Activated effector memory CD4-positive, alpha-beta T cell treated with Interleukin-2 at 50 U/mL for 16 hours (primary cell): ENCODE measurements at regions not wholly inside any gene's neighbourhood (a gene's known extent, or its start where the extent isn't known, plus 50 kb on each side); places are given as distances from the start of the nearest gene placed in this dataset.

ENCODE experiments used
- DNase-seq: peaks from one replicate; pipeline ENCODE4 v3.0.0-alpha.2; 2020

DNA sequence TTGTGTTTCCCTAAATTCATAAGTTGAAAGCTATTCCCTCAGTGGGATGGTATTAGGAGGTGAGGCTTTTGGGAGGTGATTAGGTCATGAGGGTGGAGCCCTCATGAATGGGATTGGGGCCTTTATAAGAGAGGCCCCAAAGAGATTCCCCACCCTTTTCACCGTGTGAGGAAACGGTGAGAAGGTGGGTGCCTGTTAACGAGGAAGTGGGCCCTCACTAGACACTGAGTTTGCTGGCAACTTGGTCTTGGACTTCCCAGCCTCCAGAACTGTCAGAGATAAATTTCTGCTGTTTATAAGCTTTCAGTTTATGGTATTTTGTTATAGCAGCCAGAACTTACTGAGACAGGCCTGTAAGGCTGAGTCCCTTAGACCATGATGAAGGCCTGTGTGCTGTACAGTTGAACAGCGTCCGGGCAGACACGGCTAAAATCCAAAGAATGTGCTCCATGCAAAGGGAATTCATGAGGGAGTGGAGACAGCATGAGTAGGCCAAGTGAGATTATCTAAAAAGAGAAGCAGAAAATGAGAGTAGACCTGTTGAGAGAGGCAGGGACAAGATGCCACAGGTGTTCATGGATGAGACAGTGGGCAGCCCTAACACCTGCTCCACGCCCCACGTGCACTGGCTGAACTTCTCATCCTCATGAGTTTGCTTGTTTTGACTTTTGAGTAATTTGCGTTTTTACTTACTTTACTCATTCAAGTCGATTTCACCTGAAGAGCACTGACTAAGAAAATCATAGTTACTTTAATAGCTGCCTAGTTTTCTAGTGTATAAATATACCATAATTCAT lies 66.9 kb upstream of the SFMBT2 start:
- DNase-seq = no peak

DNA sequence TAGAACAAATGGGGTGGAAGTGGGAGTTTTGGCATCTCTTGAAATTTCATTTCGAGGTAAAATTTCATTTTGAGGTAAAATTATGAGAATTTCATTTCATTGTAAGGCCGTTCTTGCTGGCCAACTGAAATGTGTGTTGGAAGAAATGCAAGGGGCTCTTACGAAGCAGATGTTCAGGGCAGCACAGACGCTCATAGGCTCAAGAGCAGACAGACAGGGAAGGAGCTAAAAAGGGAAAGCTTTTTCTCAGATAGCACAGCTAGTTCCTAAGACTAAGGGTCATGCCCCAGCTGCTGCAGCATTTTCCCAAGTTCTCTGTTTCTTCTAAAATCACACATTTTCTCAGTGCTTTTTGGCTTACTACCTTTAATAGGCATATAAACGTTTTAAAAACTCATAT lies 65.1 kb upstream of the SFMBT2 start:
- no peak for DNase-seq

DNA sequence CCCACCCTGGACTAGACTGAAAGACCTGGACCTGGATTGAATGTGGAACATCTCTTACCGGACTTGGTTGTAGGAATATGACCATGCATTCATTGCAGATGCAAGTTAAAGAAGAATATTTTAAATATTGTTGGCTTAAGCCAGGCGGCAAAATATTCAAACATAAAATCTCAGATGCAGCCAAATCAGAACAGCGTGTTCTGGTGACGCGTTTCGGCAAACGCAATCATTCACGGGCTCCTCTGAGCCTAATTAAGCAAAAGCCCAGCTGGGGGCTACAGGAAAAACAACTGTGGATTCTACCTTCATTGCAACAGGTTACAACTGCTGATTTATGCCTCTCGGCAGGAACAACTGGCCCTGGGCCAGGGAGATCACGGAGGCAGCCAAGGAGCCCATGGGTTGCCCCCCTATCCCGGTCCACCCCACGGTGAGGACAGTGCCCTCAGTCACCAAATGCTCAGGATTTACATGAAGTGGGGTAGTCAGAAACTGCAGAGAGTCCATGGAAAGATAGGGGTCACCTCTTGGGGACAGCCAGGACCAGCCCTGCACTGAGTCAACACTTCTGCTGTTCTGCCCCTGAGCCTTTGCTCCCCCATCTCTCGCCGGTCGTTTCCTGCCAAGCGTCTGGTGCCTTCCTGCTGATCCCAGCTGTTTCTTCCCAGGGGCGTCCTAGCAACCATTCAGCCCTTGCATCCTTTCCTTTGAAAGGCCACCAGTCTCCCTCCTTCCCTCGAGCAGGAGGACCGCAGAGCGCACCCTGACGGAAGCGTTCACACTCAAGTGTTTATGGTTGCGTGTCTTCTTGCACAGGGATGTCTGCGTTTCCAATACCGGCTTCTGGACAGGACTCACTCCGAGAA lies 64.4 kb upstream of the SFMBT2 start:
- no peak for DNase-seq

DNA sequence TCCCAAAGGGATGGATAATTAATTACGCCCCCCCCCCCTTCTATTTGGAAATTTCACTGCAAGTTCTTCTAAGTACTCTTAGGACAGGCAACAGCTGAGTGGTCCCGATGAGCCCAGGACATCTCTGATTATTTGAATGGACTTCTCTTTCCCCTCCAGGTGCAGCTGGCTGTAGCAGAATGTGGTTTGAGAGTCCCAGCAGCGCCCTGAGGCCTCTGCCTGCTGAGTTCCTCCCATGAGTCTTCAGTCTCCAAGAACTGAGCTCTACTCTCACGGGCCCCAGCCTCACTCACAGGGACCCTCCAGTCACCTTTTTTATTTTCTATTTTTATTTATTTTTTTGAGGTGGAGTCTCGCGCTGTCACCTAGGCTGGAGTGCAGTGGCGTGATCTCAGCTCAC lies 63.6 kb upstream of the SFMBT2 start:
- DNase-seq = no peak

DNA sequence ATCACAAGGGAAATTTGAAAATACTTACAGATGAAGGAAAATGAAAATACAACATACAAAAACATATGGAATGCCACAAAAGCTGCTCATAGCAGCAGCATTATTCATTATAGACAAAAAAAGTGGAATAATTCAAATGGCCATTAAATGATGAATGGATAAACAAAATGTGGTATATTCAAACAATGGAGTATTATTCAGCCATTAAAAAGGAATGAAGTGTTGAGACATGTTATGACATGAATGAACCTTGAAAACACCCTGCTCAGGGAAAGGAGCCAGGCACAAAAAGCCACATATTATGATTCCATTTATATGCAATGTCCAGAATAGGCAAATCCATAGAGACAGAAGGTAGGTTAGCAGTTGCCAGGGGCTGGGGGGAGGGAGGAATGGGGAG lies 62.6 kb upstream of the SFMBT2 start:
- DNase-seq = no peak

DNA sequence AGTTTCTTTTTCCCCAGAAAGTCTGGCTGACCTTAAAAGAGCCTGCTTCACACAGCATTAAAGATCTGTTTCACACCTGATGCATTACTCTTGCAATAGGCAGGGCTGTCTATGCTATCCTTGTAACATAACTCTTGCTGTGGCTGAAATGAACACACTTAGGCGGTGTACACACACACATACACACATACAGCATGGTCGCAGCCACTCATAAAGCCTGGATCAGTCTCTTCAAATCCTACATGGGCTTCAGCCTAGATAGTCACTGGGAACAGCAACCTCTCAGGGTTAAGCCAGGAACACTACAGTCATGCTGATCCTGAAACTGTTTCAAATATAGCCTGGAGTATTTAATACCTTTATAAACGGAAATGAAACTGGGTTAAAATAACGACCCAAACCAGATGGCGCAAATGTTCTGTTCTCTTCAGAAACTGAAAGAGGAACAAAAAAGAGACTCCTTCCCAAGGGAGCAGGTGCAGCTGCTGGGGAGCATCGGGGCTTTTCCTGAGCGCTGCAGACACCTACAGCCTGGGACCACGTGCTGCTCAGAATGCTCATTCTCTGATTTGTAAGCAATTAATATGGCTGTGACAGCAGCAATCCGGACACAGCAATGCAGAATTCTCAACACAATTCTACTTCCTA lies 61.0 kb upstream of the SFMBT2 start:
- no peak for DNase-seq

DNA sequence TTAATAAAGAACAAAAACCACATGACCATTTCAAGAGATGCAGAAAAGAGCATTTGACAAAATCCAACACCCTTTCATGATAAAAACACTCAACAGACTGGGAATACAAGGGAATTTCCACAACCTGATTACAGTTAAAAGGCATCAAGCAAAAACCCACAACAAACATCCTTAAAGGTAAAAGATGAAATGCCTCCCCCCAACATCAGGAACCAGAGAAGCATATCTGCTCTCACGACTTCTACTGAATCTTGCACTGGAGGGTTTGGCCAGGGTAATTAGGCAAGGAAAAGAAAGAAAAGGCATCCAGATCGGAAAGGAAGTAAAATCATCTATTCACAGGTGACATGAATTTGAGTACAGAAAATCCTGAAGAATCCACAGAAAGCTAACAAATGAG lies 59.5 kb upstream of the SFMBT2 start:
- no peak for DNase-seq

DNA sequence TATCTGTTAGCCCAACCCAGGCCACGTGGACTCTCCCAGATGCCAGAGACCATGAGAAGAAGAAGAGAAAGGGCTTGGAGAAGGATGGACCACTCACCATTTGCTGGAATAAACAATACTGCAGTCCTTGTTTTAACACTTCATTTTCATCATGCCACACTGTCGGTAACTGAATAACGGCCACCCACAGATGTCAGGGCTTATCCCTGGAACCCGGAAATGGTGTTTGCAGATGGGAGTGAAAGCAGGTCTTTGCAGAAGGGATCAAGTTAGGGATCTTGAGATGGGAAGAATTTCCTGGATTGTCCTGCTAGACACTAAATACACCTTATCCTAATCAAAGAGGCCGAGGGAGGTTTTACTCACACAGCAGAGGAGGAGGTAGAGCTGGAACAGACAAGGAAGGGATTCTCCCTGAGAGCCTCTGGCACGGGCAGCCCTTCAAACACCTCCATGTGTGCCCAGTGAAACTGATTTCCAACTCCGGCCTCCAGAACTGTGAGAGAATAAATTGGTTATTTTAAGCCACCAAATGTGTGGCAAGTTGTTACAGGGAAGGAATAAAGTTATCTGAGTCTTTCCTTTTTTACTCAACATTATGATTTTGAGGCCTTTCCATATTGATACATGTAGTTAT lies 56.3 kb upstream of the SFMBT2 start:
- DNase-seq = no peak

DNA sequence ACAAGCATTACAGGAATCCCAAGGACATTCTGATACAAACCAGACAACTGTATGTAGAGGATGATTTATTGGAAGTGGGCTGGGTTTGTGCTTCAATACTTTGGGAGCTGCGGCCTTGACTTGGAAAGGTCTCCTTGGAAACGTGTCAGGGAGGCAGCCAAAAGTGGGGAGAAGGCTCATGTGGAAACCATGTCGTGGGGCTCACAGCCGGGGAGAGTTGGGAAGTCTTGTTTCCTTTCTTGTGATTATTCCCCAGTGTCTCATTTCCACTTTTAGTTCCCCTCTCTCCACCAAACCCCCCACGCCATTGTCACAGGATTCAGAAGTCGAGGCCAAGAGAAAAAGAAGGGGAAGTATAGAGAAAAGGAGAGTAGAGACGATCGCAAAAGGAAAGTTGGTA lies 53.9 kb upstream of the SFMBT2 start:
- no peak for DNase-seq
